HL-60 (cell line): ENCODE measurements at regions not wholly inside any gene's neighbourhood (a gene's known extent, or its start where the extent isn't known, plus 50 kb on each side); places are given as distances from the start of the nearest gene placed in this dataset.

Source experiments
- DNase-seq, 2 experiments: peaks; one replicate each; pipeline ENCODE4 v3.0.0-alpha.2; 2010 to 2020; ENCODE audit warnings: low read depth in 1 of 2, low spot score in 1 of 2
- H3K27ac ChIP-seq: fragments of 250-450 bp; sonication (Bioruptor Pico); replicated peaks from 2 replicates; pipeline ENCODE4 v1.5.1; 2020; ENCODE audit warnings: mild to moderate bottlenecking, moderate library complexity
- H3K27me3 ChIP-seq: fragments of 250-450 bp; sonication (Bioruptor Pico); 2 replicates; pipeline ENCODE4 v1.5.1; 2021; ENCODE audit warnings: mild to moderate bottlenecking, moderate library complexity; ENCODE audit not compliant: insufficient read depth, poor library complexity, severe bottlenecking
- H3K4me3 ChIP-seq: replicated peaks from 2 replicates; pipeline ENCODE4 v1.5.1; 2011; ENCODE audit warnings: mild to moderate bottlenecking, control low read depth, low read length; ENCODE audit not compliant: insufficient read depth
- GABPA ChIP-seq: IDR thresholded peaks from 2 replicates; pipeline ENCODE4 v1.6.1; 2012; ENCODE audit warnings: low read depth
- POLR2AphosphoS5 ChIP-seq: IDR thresholded peaks from 2 replicates; pipeline ENCODE4 v1.6.1; 2012; ENCODE audit warnings: low read depth
- SPI1 ChIP-seq: IDR thresholded peaks from 2 replicates; pipeline ENCODE4 v1.6.1; 2012; ENCODE audit warnings: low read depth, mild to moderate bottlenecking, borderline replicate concordance
- TF ChIP-seq, protein P1 (sequence below): IDR thresholded peaks from one replicate; pipeline ENCODE4 v1.5.1; 2011; ENCODE audit warnings: low read length, control low read depth, inconsistent platforms; ENCODE audit not compliant: insufficient read depth
- TF ChIP-seq, protein P2 (sequence below): IDR thresholded peaks from 2 replicates; pipeline ENCODE4 v1.6.1; 2012; ENCODE audit warnings: low read depth; ENCODE audit not compliant: insufficient replicate concordance

DNA sequence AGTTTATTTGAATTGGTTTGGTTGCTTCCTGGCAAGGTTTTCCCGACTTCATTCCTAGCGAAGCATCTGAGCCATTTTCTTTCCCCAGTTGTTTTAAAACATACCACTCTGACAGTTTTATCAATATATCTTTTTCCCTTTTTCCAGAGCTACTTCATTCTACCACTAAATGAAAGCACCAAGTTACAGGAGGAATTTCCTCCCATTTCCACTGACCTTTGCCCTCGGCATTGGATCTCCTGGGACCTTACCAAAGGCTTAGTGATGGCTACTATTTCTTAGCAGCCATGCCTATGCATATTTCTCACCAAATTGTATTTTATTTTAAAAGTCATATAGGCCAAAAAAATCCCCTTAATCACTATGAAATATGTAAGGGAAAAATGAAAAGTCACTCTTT, 150.5 kb downstream of the ZNF330 start:
- no peak for TF ChIP-seq POLR2AphosphoS5
- TF ChIP-seq SPI1: no peak
- TF ChIP-seq, protein P1, sequence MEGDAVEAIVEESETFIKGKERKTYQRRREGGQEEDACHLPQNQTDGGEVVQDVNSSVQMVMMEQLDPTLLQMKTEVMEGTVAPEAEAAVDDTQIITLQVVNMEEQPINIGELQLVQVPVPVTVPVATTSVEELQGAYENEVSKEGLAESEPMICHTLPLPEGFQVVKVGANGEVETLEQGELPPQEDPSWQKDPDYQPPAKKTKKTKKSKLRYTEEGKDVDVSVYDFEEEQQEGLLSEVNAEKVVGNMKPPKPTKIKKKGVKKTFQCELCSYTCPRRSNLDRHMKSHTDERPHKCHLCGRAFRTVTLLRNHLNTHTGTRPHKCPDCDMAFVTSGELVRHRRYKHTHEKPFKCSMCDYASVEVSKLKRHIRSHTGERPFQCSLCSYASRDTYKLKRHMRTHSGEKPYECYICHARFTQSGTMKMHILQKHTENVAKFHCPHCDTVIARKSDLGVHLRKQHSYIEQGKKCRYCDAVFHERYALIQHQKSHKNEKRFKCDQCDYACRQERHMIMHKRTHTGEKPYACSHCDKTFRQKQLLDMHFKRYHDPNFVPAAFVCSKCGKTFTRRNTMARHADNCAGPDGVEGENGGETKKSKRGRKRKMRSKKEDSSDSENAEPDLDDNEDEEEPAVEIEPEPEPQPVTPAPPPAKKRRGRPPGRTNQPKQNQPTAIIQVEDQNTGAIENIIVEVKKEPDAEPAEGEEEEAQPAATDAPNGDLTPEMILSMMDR: no peak
- TF ChIP-seq GABPA: no peak
- DNase-seq: no peak
- H3K4me3 ChIP-seq: no peak overlapping the region
- H3K27me3 ChIP-seq: no peaks in the 10 kb centered on the region
- no peak overlapping the region for H3K27ac ChIP-seq

GRCh38 chr4:141375855-141376254, 155.2 kb downstream of the ZNF330 start:
- Histone ChIP-seq H3K4me3 (no peak overlapping the region), H3K27ac (no peak overlapping the region), H3K27me3 (no peaks in the 10 kb centered on the region)
- no peak for DNase-seq
- TF ChIP-seq, protein P2, sequence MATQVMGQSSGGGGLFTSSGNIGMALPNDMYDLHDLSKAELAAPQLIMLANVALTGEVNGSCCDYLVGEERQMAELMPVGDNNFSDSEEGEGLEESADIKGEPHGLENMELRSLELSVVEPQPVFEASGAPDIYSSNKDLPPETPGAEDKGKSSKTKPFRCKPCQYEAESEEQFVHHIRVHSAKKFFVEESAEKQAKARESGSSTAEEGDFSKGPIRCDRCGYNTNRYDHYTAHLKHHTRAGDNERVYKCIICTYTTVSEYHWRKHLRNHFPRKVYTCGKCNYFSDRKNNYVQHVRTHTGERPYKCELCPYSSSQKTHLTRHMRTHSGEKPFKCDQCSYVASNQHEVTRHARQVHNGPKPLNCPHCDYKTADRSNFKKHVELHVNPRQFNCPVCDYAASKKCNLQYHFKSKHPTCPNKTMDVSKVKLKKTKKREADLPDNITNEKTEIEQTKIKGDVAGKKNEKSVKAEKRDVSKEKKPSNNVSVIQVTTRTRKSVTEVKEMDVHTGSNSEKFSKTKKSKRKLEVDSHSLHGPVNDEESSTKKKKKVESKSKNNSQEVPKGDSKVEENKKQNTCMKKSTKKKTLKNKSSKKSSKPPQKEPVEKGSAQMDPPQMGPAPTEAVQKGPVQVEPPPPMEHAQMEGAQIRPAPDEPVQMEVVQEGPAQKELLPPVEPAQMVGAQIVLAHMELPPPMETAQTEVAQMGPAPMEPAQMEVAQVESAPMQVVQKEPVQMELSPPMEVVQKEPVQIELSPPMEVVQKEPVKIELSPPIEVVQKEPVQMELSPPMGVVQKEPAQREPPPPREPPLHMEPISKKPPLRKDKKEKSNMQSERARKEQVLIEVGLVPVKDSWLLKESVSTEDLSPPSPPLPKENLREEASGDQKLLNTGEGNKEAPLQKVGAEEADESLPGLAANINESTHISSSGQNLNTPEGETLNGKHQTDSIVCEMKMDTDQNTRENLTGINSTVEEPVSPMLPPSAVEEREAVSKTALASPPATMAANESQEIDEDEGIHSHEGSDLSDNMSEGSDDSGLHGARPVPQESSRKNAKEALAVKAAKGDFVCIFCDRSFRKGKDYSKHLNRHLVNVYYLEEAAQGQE: no peak
- TF ChIP-seq GABPA (no peak), SPI1 (no peak), POLR2AphosphoS5 (no peak)
- TF ChIP-seq, protein P1: no peak

DNA sequence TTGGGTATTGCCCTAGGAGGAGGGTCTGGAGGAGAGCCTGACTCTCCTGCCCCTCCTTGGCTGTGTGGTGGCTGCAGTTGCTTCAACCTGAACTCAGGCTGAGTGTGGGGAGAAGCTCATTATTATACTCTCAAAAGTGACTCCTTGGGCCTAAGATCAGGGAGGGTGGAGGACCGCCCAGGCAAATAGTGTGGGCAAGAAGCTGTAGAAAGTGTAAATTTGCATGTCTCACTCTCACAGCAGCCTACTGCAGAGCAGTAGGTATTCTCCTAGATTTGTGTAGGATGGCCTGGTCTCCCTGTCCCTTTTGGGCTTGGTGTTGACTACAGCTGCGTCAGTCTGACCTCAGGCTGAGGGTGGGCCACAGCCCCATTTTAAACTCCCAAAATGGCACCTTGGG, 156.1 kb downstream of the ZNF330 start:
- DNase-seq: no peak
- TF ChIP-seq SPI1 (no peak), GABPA (no peak), POLR2AphosphoS5 (no peak)
- TF ChIP-seq, protein P1: no peak
- TF ChIP-seq, protein P2: no peak
- no peak overlapping the region for H3K4me3 ChIP-seq
- no peaks in the 10 kb centered on the region for H3K27me3 ChIP-seq
- no peak overlapping the region for H3K27ac ChIP-seq

DNA sequence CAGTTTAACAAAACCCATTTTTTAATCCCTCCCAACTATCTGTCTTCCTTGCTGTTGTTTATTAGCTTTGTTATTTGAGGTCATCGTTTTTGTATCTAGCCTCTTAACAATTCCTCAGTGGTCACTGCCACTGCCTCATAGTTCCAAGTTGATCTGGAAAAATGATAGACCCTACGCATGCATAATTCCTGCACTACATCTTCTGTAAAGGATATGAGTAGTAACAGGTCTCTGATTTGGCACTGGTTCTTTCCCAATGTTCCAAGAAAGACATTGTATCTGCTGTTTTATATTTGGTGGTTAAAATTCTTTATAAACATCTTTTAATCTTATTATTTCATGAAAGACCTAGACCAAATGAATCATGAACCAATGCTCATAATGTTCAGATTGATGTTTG, 166.6 kb downstream of the ZNF330 start:
- DNase-seq: no peak
- Histone ChIP-seq H3K27me3 (no peaks in the 10 kb centered on the region), H3K27ac (no peak overlapping the region), H3K4me3 (no peak overlapping the region)
- no peak for TF ChIP-seq POLR2AphosphoS5
- TF ChIP-seq, protein P2: no peak
- no peak for TF ChIP-seq GABPA
- TF ChIP-seq SPI1: no peak
- TF ChIP-seq, protein P1: no peak
